A673 (cell line): ENCODE measurements at regions not wholly inside any gene's neighbourhood (a gene's known extent, or its start where the extent isn't known, plus 50 kb on each side); places are given as distances from the start of the nearest gene placed in this dataset.

ENCODE experiments used
- BruUV-seq: library from RNA; stranded (reverse); fragments of 400-500 nt; replicated peaks from 2 replicates; lab custom pipeline; 2021; lab: Mats Ljungman, UMichigan
- CTCF ChIA-PET: fragments of 300-600 bp; sonication (Branson Sonifier 250); formaldehyde crosslinking; loops from one replicate; lab custom pipeline; 2022; ENCODE audit warnings: antibody characterized with exemption; lab: Charles Lee
- POLR2A ChIA-PET: fragments of 300-600 bp; sonication (Branson Sonifier 250); formaldehyde crosslinking; loops from one replicate; lab custom pipeline; 2022; ENCODE audit warnings: antibody characterized with exemption; ENCODE audit not compliant: low non-redundant PET; lab: Charles Lee
- DNase-seq: peaks from one replicate; pipeline ENCODE4 v3.0.0-alpha.2; 2015; ENCODE audit warnings: low spot score
- H3K27ac ChIP-seq: fragments of 200-600 bp; sonication (generic); 2 replicates; pipeline ENCODE4 v1.5.1; 2016; ENCODE audit warnings: mixed run types, low read depth, mild to moderate bottlenecking, mixed read lengths, antibody characterized with exemption, low read length; ENCODE audit not compliant: poor library complexity, severe bottlenecking
- H3K27me3 ChIP-seq: fragments of 200-600 bp; sonication (generic); replicated peaks from 2 replicates; pipeline ENCODE4 v1.6.1; 2017; ENCODE audit warnings: mixed run types, low read depth, mild to moderate bottlenecking, mixed read lengths, antibody characterized with exemption, low read length; ENCODE audit not compliant: insufficient read depth, poor library complexity
- H3K36me3 ChIP-seq: fragments of 200-600 bp; sonication (generic); 2 replicates; pipeline ENCODE4 v1.6.1; 2016; ENCODE audit warnings: mixed run types, mild to moderate bottlenecking, mixed read lengths, antibody characterized with exemption, low read length; ENCODE audit not compliant: insufficient read depth, poor library complexity, severe bottlenecking
- H3K4me1 ChIP-seq: fragments of 200-600 bp; sonication (generic); 2 replicates; pipeline ENCODE4 v1.6.1; 2017; ENCODE audit warnings: mixed run types, mild to moderate bottlenecking, mixed read lengths, antibody characterized with exemption, low read length; ENCODE audit not compliant: insufficient read depth, poor library complexity, severe bottlenecking
- H3K4me3 ChIP-seq: fragments of 200-600 bp; sonication (generic); 2 replicates; pipeline ENCODE4 v1.5.1; 2016; ENCODE audit warnings: low read depth, mixed run types, mild to moderate bottlenecking, mixed read lengths, low read length; ENCODE audit not compliant: poor library complexity, severe bottlenecking
- H3K9me3 ChIP-seq: fragments of 200-600 bp; sonication (generic); 2 replicates; pipeline ENCODE4 v1.6.1; 2016; ENCODE audit warnings: mixed run types, low read depth, mild to moderate bottlenecking, mixed read lengths, antibody characterized with exemption, low read length; ENCODE audit not compliant: poor library complexity, severe bottlenecking
- CTCF ChIP-seq: fragments of 300-800, 200-600 bp; sonication (generic); conservative IDR thresholded peaks from 2 replicates; pipeline ENCODE4 v1.5.1; 2017; ENCODE audit warnings: low read depth, mild to moderate bottlenecking, antibody characterized with exemption, low read length, moderate library complexity, mixed read lengths
- EZH2 ChIP-seq: fragments of 200-600 bp; sonication (generic); IDR thresholded peaks from 2 replicates; pipeline ENCODE4 v1.6.1; 2017; ENCODE audit warnings: borderline replicate concordance, low read depth, mild to moderate bottlenecking, mixed read lengths, antibody characterized with exemption, low read length; ENCODE audit not compliant: poor library complexity, severe bottlenecking
- intact Hi-C: fragments of 100-400 bp; cut with micrococcal nuclease; formaldehyde crosslinking; loops from one replicate; pipeline ENCODE4 v1.10.0; 2022; ENCODE audit not compliant: unreplicated experiment

DNA sequence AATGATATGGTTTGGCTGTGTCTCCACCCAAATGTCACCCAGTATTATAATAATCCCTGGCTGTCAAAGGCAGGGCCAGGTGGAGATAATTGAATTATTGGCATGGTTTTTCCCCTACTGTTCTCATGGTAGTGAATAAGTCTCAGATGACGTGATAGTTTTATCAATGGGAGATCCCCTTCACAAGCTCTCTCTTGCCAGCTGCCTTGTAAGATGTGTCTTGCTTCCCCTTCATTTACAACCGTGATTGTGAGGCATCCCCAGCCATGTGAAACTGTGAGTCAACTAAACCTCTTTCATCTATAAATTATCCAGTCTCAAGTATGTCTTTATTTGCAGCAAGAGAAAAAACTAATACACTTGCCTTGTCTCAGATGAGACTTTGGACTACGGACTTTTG, 907.3 kb upstream of the MANEA start:
- H3K4me3 ChIP-seq, result no peak overlapping the region
- no peaks in the 10 kb centered on the region for H3K27me3 ChIP-seq
- DNase-seq, result no peak
- BruUV-seq, result no TSS peak
- no peaks in the 10 kb centered on the region for H3K4me1 ChIP-seq
- intact Hi-C loops, result no loop called here
- CTCF ChIA-PET, result no interaction called here
- TF ChIP-seq CTCF (no peak), EZH2 (no peak)
- no peaks in the 10 kb centered on the region for H3K36me3 ChIP-seq
- POLR2A ChIA-PET, result no interaction called here
- no peak overlapping the region for H3K27ac ChIP-seq
- H3K9me3 ChIP-seq, result peaks cover 5% of the 10 kb centered on the region

DNA sequence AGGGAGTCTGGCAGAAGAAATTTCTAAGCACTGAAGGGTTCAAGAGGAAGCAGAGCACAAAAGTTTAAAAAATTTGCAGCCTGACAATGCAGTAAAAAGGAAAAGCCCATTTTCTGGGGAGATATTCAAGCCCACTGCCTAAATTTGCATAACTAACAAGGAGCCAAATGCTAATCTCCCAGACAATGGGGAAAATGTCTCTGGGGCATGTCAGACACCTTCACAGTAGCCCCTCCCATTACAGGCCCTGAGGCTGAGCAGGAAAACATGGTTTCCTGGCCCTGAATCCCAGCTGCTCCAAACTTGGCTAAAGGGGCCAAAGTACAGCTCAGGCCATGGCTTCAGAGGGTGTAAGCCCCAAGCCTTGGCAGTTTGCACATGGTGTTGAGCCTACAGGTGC, 908.5 kb upstream of the MANEA start:
- TF ChIP-seq EZH2 (no peak), CTCF (no peak)
- POLR2A ChIA-PET, result no interaction called here
- Histone ChIP-seq H3K9me3 (no peaks in the 10 kb centered on the region), H3K4me1 (no peaks in the 10 kb centered on the region), H3K36me3 (no peaks in the 10 kb centered on the region), H3K27me3 (no peaks in the 10 kb centered on the region), H3K27ac (no peak overlapping the region), H3K4me3 (no peak overlapping the region)
- DNase-seq, result no peak
- intact Hi-C loops, result no loop called here
- no TSS peak for BruUV-seq
- CTCF ChIA-PET, result no interaction called here

GRCh38 chr6:94658929-94659328, 918.4 kb upstream of the MANEA start:
- POLR2A ChIA-PET, result no interaction called here
- no peak overlapping the region for H3K27ac ChIP-seq
- no TSS peak for BruUV-seq
- no peaks in the 10 kb centered on the region for H3K9me3 ChIP-seq
- H3K4me3 ChIP-seq, result no peak overlapping the region
- no peaks in the 10 kb centered on the region for H3K4me1 ChIP-seq
- CTCF ChIA-PET, result no interaction called here
- TF ChIP-seq EZH2 (no peak), CTCF (no peak)
- no peak for DNase-seq
- H3K36me3 ChIP-seq, result no peaks in the 10 kb centered on the region
- intact Hi-C loops, result no loop called here
- no peaks in the 10 kb centered on the region for H3K27me3 ChIP-seq
